Stimulated activated CD4-positive, alpha-beta T cell treated with anti-CD3 and anti-CD28 coated beads, TNF-alpha, amount 100 ng/mL, for 4 hours (primary cell): ENCODE measurements at regions not wholly inside any gene's neighbourhood (a gene's known extent, or its start where the extent isn't known, plus 50 kb on each side); places are given as distances from the start of the nearest gene placed in this dataset.
"Not testable (repeated sequence)": the region's sequence is repeated elsewhere in the genome, so short reads cannot be mapped to it uniquely, and the experiment has no call there.

ENCODE experiments used
- DNase-seq, 3 experiments: peaks; one replicate each; pipeline ENCODE4 v3.0.0-alpha.2; 2020; ENCODE audit warnings: low read depth in 3 of 3

DNA sequence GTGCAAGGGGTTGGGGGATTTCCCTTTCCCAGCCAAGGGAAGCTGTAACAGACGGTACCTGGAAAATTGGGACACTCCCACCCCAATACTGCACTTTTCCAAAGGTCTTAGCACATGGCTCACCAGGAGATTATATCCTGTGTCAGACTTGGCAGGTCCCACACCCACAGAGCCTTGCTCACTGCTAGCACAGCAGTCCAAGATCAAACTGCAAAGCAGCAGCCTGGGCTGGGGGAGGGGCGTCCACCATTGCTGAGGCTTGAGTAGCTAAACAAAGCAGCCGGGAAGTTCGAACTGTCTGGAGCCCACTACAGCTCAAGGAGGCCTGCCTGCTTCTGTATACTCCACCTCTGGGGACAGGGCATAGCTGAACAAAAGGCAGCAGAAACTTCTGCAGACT lies 604.2 kb upstream of the SEMA3D start:
- DNase-seq = not testable (repeated sequence)

DNA sequence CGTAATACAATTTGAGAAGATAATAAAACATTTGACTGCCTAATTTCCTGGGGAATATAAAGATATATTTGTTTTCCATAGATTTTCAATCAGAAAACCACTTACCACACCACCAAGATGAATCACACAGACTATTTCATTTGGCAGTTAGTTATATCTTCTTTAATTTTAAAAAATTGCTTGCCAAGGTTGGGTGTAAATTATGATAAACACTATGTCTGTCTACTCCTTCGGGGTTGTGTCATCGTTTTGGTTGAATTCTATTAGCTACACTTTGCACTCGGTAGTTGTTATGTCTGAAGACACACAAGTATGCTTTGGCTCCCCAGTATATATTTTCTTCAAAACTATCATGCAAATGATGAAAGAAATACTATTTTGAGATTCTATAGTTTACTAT lies 594.8 kb upstream of the SEMA3D start:
- DNase-seq = no peak

DNA sequence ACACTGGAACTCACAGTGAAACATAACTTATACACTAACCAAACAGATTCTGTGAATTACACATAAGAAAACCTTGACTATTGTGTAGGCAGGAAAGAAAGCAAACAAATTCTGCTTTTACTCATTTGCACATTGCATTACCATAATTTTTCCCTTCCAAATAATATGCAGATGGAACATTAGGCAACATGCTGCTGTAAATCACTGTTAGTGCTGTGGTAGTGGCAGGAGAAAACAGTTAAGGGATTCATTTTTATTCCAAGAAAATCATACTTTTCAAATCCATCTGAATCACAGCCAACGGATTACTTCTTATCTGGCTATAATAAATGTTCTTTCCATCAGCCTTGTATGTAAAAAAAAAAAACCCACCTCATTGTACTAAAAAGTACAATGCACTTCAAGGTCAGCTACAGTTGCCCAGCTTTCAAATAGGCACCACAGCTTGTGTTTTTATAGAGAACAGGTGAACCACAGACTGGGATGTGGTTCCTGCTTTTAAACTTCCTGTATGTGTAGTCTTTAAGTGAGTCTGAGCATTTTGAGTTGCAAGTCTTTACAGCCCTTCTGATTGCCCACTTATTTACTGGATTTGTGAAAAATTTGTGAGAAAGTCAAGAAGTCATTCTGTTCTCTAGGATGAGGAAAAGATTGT lies 590.0 kb upstream of the SEMA3D start:
- DNase-seq = no peak

DNA sequence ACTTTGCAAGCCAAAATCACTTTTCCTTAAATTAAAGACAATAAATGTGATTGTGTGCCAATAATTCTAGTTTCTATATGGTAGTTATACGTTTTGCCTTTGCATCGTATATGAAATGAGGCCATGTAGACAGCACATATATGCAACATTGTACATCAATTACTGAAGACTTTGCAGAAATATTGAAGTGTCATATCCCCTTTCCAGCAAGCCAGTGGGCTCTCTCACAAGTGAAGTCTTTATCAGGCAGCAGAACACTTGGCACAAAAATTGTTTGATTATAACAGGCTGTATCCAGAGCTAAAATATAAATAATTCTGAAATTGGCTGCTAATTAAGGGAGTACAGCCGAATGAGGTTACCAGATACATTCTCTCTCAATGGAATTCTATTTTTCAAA lies 588.6 kb upstream of the SEMA3D start:
- DNase-seq = no peak

DNA sequence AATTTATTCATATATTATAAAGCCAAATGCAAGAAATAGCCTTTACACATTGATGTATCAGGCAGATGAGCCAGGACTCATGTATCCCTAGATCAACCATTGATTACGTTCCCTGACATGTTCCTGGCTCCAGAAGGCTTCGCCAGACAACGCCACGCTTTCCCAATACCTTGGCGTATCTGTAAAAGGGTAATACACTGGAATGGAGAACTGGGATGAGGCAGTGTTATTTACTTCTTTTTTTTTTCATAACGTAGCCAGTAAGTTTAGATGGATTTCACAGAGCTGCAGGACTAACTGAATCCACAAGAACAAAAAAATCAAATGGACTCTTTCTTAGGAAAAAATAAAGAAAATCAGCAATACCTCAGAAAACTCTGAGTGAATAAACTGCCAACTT lies 588.1 kb upstream of the SEMA3D start:
- no peak for DNase-seq

DNA sequence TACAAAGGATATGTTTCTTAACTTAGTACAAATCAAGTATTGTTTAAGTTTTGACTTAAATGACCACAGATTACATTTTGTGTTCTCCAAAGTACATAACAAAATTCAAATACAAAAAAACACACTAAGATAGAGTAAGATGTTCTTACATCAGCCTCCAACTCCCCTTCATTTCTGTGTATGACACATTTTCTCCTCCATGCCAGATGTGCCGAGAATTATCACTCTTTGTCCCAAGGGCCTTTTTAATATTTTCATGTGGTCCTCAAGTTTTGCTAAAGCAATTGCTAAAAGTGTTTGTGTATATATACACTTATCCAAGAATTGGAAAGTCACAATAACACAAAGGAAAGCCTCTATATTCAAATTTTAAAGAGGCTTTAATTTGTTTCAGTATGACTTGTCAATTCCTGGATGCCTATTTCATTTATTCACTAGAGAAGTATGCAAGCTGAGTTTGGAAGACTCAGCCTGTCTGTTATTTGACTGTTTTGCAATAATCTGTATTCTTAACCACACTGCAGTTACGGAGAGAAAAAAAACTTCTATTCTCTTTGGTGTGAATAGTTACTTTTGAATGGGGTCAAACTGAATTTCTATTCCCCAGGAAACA lies 586.4 kb upstream of the SEMA3D start:
- no peak for DNase-seq

DNA sequence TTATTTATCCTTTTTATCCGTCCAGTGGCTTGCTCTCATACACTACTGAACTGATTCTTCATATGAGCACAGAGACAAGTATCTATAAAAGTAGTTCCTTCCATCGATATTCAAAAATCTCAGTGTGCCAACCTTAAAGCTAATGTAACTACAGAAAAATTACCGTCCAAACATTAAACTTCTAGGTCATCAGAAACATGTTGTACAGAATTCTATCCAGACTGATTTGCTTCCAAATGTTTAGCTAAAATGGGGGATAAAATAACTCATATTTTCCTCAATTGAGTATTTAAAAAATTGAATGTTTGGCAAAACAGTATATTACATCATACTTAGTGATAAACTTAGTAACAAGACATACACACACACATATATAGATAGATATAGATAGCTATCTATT lies 584.7 kb upstream of the SEMA3D start:
- DNase-seq = no peak

DNA sequence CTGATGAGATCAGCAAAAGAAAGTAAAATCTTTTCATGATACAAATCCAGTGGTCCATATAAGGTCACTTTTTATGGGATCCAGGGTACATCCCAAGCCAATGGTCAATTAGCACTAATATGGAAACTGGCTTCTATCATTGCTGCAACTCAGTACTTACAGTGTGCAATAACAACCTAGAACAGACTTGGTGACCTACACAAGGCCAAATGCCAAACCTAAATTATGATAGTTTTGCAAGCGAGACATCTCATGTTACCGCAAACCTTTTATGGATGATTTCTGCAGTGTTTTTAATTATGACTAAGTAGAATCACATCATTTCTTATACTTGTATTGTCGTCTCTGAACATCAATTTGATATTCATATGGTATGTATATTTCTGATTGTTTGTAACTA lies 583.5 kb upstream of the SEMA3D start:
- no peak for DNase-seq

DNA sequence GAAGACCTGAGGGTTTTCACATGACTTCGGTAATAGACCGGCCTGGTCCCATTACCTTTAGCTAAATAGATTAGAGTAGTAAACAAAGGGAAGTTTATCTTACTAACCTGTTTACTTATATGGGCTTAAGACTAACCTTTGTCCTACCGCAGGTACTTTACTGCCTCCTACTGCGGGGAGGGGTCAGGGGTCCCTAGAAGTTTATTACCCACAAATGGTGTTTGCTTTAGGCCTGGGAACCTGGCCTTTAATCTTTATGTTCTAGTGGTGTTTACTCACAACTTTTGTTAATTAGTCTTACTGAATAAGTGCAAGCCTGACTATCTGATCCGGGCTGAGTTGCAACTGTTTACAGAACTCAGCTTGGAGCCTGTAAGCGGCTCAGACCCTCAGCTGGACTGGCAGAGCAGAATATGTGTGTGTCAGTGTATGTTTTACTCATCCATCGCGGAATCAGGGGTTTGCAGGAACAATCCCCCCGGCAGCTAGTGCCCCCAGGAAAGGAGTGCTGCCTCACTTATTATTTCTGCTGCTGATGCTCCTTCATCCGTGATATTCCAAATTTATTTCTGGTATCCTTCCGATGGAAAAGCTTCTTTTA lies 578.9 kb upstream of the SEMA3D start:
- no peak for DNase-seq

DNA sequence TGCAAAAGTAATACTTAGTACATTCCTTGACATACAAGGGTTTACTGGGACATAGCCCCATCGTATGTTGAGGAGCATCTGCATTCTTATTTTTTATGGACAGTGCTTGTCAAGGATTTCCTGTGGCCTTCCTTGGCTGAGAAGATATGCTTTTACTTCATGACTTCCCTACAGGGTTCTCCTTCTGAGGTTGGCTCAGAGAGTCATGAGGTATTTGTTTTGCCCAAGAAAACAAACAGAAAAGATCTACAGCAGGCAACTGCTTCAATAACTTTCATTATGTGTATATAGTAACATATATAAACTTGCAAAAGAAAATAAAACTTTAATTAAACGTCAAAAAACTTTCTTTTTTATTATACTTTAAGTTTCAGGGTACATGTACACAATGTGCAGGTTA lies 577.2 kb upstream of the SEMA3D start:
- no peak for DNase-seq

DNA sequence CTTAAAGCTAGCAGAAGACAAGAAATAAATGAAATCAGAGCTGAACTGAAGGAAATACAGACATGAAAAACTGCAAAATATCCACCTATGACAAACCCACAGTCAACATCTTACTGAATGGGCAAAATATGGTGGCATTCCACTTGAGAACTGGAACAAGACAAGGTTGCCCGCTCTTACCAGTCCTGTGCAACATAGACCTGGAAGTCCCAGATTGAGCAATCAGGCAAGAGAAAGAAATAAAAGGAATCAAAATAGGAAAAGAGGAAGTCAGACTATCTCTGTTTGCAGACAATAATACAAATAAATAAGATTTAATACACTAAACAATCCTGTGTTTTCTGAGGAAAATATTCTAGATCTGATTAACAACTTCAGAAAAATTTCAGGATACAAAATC lies 570.5 kb upstream of the SEMA3D start:
- DNase-seq = no peak

DNA sequence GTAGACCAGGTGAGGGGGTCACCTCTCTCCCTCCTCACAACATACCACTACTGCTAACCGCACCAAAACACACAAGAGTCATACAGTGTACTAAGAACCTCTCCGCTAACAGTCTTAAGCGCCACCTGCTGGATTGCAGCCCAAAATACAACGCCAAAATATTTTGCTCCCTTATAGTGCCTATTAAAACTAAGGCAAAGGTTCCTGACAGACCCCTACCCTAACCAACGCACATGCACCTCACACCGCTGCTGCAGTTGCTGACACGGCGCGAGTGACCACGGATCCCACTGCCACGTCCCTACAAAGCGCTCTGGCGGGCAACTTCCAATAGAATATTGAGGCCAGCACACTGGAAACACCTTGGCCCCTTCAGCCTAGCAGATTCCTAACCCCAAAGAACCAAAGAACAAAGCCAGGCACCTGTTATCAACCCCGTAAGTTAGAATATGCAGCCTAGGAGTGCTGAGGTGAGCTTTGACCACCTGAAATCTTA lies 563.6 kb upstream of the SEMA3D start:
- DNase-seq = no peak

DNA sequence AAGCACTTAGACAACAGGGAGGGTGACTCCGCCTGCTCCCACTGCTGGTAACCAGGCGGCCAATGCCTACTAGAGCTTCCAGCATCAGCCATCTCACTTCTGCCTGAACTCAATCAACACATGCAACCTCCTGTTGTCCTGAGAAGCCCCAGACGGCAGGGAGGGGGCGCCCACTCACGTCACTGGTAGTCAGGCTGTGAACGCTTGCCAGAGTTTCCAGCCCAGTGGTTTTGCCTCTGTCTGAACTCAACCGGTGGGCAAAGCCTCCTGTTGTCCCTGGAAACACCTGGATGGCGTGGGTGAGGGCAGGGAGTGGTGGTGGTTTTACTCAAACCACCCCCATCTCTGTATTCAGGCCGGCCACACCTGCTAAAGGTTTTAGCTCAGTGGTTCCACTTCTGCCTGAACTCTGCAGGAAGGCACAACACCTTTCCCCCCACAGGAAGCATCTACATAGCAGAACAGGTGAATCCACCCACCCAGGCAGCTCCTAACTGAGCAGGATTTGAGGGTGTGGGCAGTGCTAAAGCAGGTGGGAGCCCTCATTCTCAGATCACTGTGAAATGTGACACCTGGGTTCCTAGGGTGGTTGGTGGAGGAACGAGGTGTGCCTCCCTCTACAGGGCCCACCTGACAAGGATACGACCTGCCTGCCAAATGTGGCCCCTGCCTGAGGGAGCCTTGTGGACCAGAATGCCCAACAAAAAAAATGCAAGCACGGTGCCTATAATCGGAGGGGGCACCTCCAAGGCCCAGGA lies 563.0 kb upstream of the SEMA3D start:
- DNase-seq = no peak

DNA sequence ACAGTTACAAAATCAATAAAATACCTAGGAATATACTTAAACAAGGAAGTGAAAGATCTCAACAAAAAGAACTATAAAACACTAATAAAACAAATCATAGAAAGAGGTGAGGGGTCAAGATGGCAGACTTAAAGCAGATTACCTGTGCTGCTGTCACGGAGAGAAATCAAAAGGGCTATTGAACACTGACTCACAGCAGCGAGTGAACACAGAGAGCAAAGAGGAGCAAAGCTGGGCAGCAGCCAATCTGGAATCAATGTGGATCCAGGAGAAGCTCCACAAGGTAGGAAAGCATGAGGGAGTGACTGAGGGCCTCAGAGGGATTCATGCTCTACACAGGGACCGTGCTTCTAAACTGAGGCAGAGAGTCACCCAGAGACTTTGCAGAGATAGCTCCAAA lies 562.0 kb upstream of the SEMA3D start:
- DNase-seq = no peak

DNA sequence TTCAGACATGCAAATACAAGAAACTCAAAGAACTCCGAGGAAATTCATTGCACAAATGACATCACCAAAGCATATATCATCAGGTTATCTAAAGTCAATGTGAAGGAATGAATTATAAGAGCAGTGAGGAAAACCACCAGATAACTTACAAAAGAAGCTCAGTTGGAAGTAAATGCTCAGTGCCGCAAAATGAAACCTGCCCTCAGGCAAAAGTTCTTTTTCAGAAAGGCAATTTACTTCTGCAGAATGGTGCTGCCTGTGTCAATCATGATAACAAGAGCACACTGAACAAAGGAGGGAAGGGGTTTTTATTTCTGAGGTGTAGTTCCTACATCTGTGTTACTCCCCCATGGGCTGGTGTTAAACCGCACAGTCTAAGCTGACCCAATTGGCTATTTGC lies 550.6 kb upstream of the SEMA3D start:
- no peak for DNase-seq

DNA sequence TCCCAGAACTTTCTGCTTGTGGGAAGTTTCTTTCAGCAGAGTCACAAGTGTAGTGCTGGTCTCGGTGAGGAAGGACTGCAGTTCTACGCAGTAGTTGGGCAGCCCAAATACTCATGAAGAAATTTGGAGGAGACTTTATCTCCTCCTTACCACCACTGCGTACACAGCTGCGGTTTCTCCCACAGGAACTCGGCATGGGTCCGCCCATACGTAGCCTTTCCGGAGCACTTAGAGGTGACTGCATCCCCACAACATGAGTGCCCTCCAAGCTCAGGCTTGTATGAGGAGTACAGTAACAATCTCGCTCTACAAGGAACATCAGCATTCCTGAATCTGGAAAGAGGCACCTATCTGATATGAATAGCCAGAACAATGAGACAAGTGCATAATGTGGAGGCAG lies 549.2 kb upstream of the SEMA3D start:
- DNase-seq = no peak

DNA sequence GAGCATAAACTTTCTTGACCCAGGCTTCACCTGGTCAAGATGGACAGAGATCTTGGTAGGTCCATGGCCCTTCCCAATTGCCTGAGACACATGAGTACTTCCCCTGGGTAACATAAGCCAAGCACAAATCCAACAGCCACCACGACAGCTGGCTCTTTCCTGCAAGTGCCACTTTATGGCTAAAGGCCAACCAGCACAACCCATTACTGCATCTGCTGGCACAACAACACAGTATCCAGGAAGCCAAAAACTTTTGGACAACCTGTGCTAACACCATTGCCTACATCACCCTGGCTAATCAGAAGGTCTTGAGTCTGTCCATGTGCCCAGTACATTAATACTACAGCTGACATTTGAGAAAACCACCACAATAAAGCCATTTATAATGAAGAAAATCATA lies 548.0 kb upstream of the SEMA3D start:
- DNase-seq = no peak

DNA sequence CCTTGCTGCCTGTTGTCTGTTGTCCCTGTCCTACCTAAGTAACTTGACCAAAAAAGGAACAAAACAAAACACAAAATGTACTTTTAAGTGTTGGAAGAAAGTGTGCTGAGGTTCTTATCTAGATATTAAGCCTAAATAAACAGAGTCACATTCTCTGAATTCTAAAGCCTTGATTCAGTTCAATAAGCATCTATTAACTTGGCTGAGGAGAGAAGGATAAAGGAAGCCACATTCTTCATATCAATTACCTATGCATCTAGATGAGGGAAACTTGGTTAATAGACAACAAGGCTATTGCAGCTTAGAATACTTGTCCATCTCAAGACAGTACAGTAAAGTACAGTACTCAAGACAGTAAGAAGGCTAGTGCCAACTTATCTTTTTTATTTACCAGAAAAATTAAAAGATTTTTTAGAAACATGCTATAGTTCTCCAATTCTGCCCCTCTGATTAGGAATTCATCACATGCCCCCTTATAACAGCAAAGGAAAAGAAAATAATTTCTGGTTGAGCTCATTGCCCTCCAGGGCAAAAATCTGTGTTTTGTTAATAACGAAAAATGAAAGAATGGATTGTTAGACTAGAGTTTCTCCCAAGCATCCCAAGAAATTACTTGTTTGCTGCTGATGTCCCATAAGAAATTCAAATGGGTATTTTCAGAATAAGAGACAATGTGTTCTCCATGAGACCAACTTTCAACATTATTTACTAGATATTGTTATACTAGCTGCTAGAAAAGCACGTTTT lies 546.5 kb upstream of the SEMA3D start:
- no peak for DNase-seq

DNA sequence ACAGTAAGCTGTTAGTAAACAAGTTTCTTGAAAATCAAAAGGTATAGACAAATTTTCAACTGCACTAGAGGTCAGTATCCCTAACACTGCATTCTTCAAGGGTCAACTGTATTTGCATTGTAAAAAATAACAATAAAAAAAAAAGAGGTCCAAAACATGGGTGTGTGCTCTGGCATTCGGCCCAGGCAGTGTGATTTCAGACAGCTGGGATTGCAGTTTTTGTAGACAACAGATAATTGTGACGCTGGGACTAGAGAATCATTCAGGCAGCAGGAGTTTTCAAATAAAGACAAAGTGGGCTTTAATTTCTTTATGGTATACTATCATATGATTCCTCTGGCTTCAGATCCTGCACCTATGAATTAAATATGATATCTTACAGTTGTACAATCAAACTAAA lies 543.2 kb upstream of the SEMA3D start:
- no peak for DNase-seq

DNA sequence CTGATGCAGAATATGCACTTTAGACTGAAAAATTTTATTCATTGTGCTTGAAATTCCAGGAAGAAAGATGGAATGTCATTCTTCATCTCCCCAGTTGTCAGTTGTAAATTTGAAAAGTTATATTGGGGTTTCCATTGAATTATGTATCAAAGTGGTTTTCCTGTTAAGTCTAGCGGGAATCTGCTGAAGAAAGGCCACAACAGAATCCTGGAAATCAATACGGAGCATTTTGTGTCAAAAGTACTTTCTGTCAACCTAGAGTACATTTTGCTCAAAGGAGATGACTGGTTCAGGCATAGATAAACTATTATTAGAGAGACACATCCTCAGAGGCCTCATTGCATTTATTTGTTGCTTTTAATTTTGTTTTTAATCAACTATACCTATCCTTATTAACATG lies 538.2 kb upstream of the SEMA3D start:
- DNase-seq = no peak

DNA sequence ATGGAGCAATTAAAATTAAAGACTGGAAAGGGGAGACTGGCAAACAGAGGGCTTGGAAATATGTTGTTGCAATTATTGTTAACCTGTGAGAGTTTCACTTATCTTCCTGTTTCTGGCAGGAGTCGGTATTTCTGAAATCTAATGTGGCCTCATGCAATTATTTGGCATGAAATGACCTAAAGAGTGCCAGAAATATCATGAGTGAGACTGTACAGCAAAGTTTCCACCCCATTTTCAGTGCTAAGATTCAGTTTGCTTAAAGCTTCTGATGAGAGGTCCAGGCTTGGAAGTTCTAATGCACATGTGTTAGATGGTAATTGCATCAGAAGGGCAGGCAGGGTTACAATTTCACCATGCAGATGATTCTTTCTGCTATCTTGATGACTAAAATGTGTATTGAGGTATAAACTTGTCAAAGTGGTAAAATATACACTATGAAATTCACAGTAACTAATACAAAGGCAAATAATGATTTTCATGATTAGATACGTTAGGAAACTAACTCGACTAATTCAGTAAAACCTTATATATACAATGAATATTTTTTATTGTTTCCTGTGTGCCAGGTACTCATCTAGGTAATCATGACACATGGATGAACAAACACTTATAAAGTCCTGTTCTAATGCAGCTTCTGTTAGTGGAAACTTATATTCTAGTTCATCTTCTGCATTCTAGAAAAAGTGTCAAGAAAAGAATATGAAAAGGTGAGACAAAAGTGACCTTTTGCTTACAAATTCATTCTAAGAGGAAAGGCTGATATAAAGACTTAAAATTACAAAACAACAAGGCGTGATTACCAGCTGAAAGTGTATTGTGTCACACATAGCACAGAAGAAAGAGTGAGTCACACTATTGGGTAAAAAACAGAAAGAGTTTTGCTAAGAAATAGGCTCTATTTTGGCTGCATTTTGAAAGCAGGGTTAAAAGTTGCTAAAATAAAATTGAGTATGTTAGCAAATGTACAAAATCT lies 533.4 kb upstream of the SEMA3D start:
- DNase-seq = no peak
